HG03558 (cell line): ENCODE measurements at regions not wholly inside any gene's neighbourhood (a gene's known extent, or its start where the extent isn't known, plus 50 kb on each side); places are given as distances from the start of the nearest gene placed in this dataset.
"Not testable (repeated sequence)": the region's sequence is repeated elsewhere in the genome, so short reads cannot be mapped to it uniquely, and the experiment has no call there.

Experiments
- ATAC-seq: cut with Tn5 transposase; IDR thresholded peaks from one replicate; pipeline ENCODE4 v1.9.1; 2021; ENCODE audit warnings: moderate number of reproducible peaks; ENCODE audit not compliant: unreplicated experiment; ENCODE audit errors: extremely low read depth

GRCh38 chrX:149420566-149420965 is 84.5 kb downstream of the IDS start:
- not testable (repeated sequence) for ATAC-seq

- ATAC-seq = no peak
Measured at GRCh38 chrX:149398027-149398426, 107.1 kb downstream of the IDS start.

GRCh38 chrX:149392921-149393320 is 112.2 kb downstream of the IDS start:
- no peak for ATAC-seq

GRCh38 chrX:149383852-149384251 is 121.3 kb downstream of the IDS start:
- ATAC-seq = no peak

- no peak for ATAC-seq
Measured at GRCh38 chrX:149374751-149375150, 130.4 kb downstream of the IDS start.

- ATAC-seq = no peak
Measured at GRCh38 chrX:149372866-149373265, 132.2 kb downstream of the IDS start.

GRCh38 chrX:149371986-149372385 is 133.1 kb downstream of the IDS start:
- no peak for ATAC-seq

GRCh38 chrX:149370097-149370496 is 135.0 kb downstream of the IDS start:
- ATAC-seq = no peak

GRCh38 chrX:149365552-149365951 is 139.6 kb downstream of the IDS start:
- no peak for ATAC-seq

GRCh38 chrX:149365061-149365460 is 140.0 kb downstream of the IDS start:
- no peak for ATAC-seq

GRCh38 chrX:149363965-149364364 is 141.1 kb downstream of the IDS start:
- ATAC-seq = no peak

- no peak for ATAC-seq
Measured at GRCh38 chrX:149346306-149346705, 158.8 kb downstream of the IDS start.

- no peak for ATAC-seq
Measured at GRCh38 chrX:149322316-149322715, 182.8 kb downstream of the IDS start.

- no peak for ATAC-seq
Measured at GRCh38 chrX:149313871-149314371, 191.2 kb downstream of the IDS start.

GRCh38 chrX:149312988-149313387 is 192.1 kb downstream of the IDS start:
- ATAC-seq = no peak

- no peak for ATAC-seq
Measured at GRCh38 chrX:149312097-149312496, 193.0 kb downstream of the IDS start.

GRCh38 chrX:149302705-149303104 is 202.4 kb downstream of the IDS start:
- ATAC-seq = no peak

GRCh38 chrX:149298111-149298510 is 207.0 kb downstream of the IDS start:
- ATAC-seq = no peak

GRCh38 chrX:149296092-149296491 is 209.0 kb downstream of the IDS start:
- ATAC-seq = no peak

- no peak for ATAC-seq
Measured at GRCh38 chrX:149286940-149287349, 218.2 kb downstream of the IDS start.

- ATAC-seq = no peak
Measured at GRCh38 chrX:149284616-149285015, 220.5 kb downstream of the IDS start.

- ATAC-seq = no peak
Measured at GRCh38 chrX:149283853-149284252, 221.3 kb downstream of the IDS start.

- no peak for ATAC-seq
Measured at GRCh38 chrX:149282909-149283308, 222.2 kb downstream of the IDS start.
